NCI-H2107 treated with DMSO at 0.1 percent for 48 hours (cell line): ENCODE measurements at regions not wholly inside any gene's neighbourhood (a gene's known extent, or its start where the extent isn't known, plus 50 kb on each side); places are given as distances from the start of the nearest gene placed in this dataset.

ENCODE experiments used
- DNase-seq: peaks from one replicate; lab custom pipeline; 2025; ENCODE audit not compliant: unreplicated experiment; lab: John Stamatoyannopoulos, UW

GRCh38 chr10:6780008-6780677 lies 200.1 kb upstream of the PRKCQ start:
- no peak for DNase-seq

- no peak for DNase-seq
Observed at GRCh38 chr10:6778992-6779701, 199.1 kb upstream of the PRKCQ start.

- DNase-seq = no peak
Observed at GRCh38 chr10:6776170-6776569, 196.1 kb upstream of the PRKCQ start.

GRCh38 chr10:6774406-6774805 lies 194.3 kb upstream of the PRKCQ start:
- DNase-seq = no peak

- DNase-seq = no peak
Observed at GRCh38 chr10:6771331-6771730, 191.3 kb upstream of the PRKCQ start.

- no peak for DNase-seq
Observed at GRCh38 chr10:6770846-6771245, 190.8 kb upstream of the PRKCQ start.

GRCh38 chr10:6769704-6770417 lies 189.8 kb upstream of the PRKCQ start:
- DNase-seq = no peak

GRCh38 chr10:6766131-6766801 lies 186.2 kb upstream of the PRKCQ start:
- no peak for DNase-seq

- DNase-seq = no peak
Observed at GRCh38 chr10:6763423-6763822, 183.3 kb upstream of the PRKCQ start.

GRCh38 chr10:6763001-6763400 lies 182.9 kb upstream of the PRKCQ start:
- DNase-seq = no peak

- DNase-seq = no peak
Observed at GRCh38 chr10:6759961-6760360, 179.9 kb upstream of the PRKCQ start.

GRCh38 chr10:6757158-6757557 lies 177.1 kb upstream of the PRKCQ start:
- no peak for DNase-seq

GRCh38 chr10:6756716-6757115 lies 176.6 kb upstream of the PRKCQ start:
- no peak for DNase-seq

- no peak for DNase-seq
Observed at GRCh38 chr10:6755781-6756460, 175.8 kb upstream of the PRKCQ start.

- DNase-seq = no peak
Observed at GRCh38 chr10:6753644-6754043, 173.6 kb upstream of the PRKCQ start.

GRCh38 chr10:6751363-6751762 lies 171.3 kb upstream of the PRKCQ start:
- DNase-seq = no peak

- DNase-seq = no peak
Observed at GRCh38 chr10:6748981-6749635, 169.0 kb upstream of the PRKCQ start.

- DNase-seq = no peak
Observed at GRCh38 chr10:6748029-6748428, 168.0 kb upstream of the PRKCQ start.

- DNase-seq = no peak
Observed at GRCh38 chr10:6746782-6747181, 166.7 kb upstream of the PRKCQ start.

GRCh38 chr10:6743291-6743849 lies 163.3 kb upstream of the PRKCQ start:
- DNase-seq = no peak
